ENCODE measurements at regions not wholly inside any gene's neighbourhood (a gene's known extent, or its start where the extent isn't known, plus 50 kb on each side); places are given as distances from the start of the nearest gene placed in this dataset.

GRCh38 chr5:53817183-53817582 lies 256.7 kb downstream of the NDUFS4 start:
- TF ChIP-seq CTCF (IDR thresholded peaks at IDR 0.05), result no peak
- no peak for TF ChIP-seq POLR2A (IDR thresholded peaks at IDR 0.05; ENCODE audit: low read depth)
- TF ChIP-seq POLR2AphosphoS5 (IDR thresholded peaks at IDR 0.05), result no peak

All from esophagus muscularis mucosa (tissue), 3 donors.